ENCODE measurements at regions not wholly inside any gene's neighbourhood (a gene's known extent, or its start where the extent isn't known, plus 50 kb on each side); places are given as distances from the start of the nearest gene placed in this dataset.
"Not testable (repeated sequence)": the region's sequence is repeated elsewhere in the genome, so short reads cannot be mapped to it uniquely, and the experiment has no call there.

DNA sequence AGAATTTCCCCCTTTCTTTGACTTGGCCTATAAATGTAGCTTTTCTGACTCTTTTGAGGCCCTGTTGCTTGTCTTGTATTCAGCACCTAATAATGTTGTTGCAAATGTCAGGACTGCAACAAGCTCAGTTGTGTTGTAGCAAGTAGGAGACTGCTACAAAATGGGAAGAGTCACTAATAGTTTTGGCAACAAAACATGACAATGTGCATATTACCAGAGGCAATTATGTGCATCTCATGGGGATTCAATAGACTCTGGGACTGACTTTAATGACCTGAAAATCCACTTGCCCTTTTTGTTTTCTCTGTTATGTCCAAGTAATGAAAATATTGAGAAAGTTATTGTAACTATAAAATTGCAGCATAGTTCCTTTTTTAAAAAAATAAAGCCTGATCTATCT lies 368.4 kb downstream of the OSTF1 start:
- Histone ChIP-seq H3K4me3 (replicated peaks in 1 of 2; ENCODE audit: low read depth in 1 of 2, low read length in 2 of 2) (no peak overlapping the region), H3K79me2 (ENCODE audit: insufficient read depth, low read length) (no peaks in the 10 kb centered on the region), H3K36me3 (ENCODE audit: control insufficient read depth in 1 of 2, insufficient read depth in 2 of 2, low read length in 2 of 2) (no peaks in the 10 kb centered on the region), H3K9me2 (ENCODE audit: insufficient read depth) (no peaks in the 10 kb centered on the region), H2AFZ (ENCODE audit: low read depth, low read length, poor library complexity, severe bottlenecking) (no peak overlapping the region), H3K4me2 (ENCODE audit: low read length) (no peak overlapping the region), H3K9me3 (ENCODE audit: control insufficient read depth in 1 of 2, insufficient read depth in 1 of 2, low read depth in 1 of 2, low read length in 2 of 2) (no peaks in the 10 kb centered on the region), H4K20me1 (ENCODE audit: insufficient read depth) (no peaks in the 10 kb centered on the region), H3K27me3 (ENCODE audit: insufficient read depth, low read length) (peaks cover 3% of the 10 kb centered on the region; the same call in 1 of the 2 replicates), H3K9ac (ENCODE audit: low read length) (no peak overlapping the region), H3K4me1 (ENCODE audit: control insufficient read depth in 1 of 2, insufficient read depth in 2 of 2, low read length in 2 of 2) (no peaks in the 10 kb centered on the region), H3K27ac (ENCODE audit: low read depth, low read length) (no peak overlapping the region)
- no peak for DNase-seq (ENCODE audit: low read depth, low spot score)
- intact Hi-C loops (cut with micrococcal nuclease), result loop anchor here (10.0 kb wide), 1 partner anchor 58 kb away; no protein-coding TSS in a partner anchor
- TF ChIP-seq, protein P1, sequence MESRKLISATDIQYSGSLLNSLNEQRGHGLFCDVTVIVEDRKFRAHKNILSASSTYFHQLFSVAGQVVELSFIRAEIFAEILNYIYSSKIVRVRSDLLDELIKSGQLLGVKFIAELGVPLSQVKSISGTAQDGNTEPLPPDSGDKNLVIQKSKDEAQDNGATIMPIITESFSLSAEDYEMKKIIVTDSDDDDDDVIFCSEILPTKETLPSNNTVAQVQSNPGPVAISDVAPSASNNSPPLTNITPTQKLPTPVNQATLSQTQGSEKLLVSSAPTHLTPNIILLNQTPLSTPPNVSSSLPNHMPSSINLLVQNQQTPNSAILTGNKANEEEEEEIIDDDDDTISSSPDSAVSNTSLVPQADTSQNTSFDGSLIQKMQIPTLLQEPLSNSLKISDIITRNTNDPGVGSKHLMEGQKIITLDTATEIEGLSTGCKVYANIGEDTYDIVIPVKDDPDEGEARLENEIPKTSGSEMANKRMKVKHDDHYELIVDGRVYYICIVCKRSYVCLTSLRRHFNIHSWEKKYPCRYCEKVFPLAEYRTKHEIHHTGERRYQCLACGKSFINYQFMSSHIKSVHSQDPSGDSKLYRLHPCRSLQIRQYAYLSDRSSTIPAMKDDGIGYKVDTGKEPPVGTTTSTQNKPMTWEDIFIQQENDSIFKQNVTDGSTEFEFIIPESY (IDR thresholded peaks at IDR 0.05; ENCODE audit: extremely low read depth, insufficient replicate concordance, low read length), result no peak
- no peak for TF ChIP-seq EZH2phosphoT487 (IDR thresholded peaks at IDR 0.05; ENCODE audit: borderline replicate concordance)
- no peak for TF ChIP-seq SIN3A (IDR thresholded peaks at IDR 0.05; ENCODE audit: low read depth)
- no TSS peak for BruUV-seq (replicated peaks)
- ChIA-PET CTCF (no interaction called here), RAD21 (ENCODE audit: low non-redundant PET in 1 of 2, low total read pairs in 2 of 2, uncharacterized antibody in 2 of 2, unreplicated experiment in 2 of 2) (no interaction called here), POLR2A (no interaction called here)
- ATAC-seq, result no peak

DNA sequence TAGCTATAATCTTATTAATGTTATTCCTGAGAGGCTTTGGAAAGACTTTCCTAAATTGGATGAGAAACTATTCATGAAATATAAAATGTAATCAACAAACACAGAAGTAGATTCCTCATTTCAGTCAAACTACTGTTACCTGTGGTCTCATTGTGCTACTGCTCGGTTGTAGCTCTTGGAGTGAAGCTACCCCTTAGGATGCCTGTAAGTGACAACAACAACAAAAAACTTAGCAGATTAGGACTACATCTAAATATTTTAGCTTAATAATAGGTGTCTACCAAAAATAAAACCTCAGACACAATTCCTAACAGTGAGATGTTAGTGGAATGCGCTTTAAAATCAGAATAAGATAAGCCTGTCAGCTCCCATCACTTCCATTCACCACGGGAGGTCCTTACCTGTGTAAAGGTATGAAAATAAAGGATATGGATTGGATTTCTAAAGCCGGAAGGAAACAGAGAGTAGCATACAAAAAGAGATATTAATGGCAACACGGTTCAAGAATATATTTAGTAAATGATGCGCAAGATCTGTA lies 369.2 kb downstream of the OSTF1 start:
- Histone ChIP-seq H2AFZ (ENCODE audit: low read depth, low read length, poor library complexity, severe bottlenecking) (no peak overlapping the region), H3K27ac (ENCODE audit: low read depth, low read length) (no peak overlapping the region), H3K36me3 (ENCODE audit: control insufficient read depth in 1 of 2, insufficient read depth in 2 of 2, low read length in 2 of 2) (no peaks in the 10 kb centered on the region), H3K79me2 (ENCODE audit: insufficient read depth, low read length) (no peaks in the 10 kb centered on the region), H3K9me2 (ENCODE audit: insufficient read depth) (no peaks in the 10 kb centered on the region), H3K4me3 (replicated peaks in 1 of 2; ENCODE audit: low read depth in 1 of 2, low read length in 2 of 2) (no peak overlapping the region), H4K20me1 (ENCODE audit: insufficient read depth) (no peaks in the 10 kb centered on the region), H3K4me2 (ENCODE audit: low read length) (no peak overlapping the region), H3K27me3 (ENCODE audit: insufficient read depth, low read length) (peaks cover 3% of the 10 kb centered on the region; the same call in 1 of the 2 replicates), H3K4me1 (ENCODE audit: control insufficient read depth in 1 of 2, insufficient read depth in 2 of 2, low read length in 2 of 2) (no peaks in the 10 kb centered on the region), H3K9ac (ENCODE audit: low read length) (no peak overlapping the region), H3K9me3 (ENCODE audit: control insufficient read depth in 1 of 2, insufficient read depth in 1 of 2, low read depth in 1 of 2, low read length in 2 of 2) (no peaks in the 10 kb centered on the region)
- ChIA-PET CTCF (no interaction called here), POLR2A (no interaction called here), RAD21 (ENCODE audit: low non-redundant PET in 1 of 2, low total read pairs in 2 of 2, uncharacterized antibody in 2 of 2, unreplicated experiment in 2 of 2) (no interaction called here)
- no TSS peak for BruUV-seq (replicated peaks)
- intact Hi-C loops (cut with micrococcal nuclease), result loop anchor here (10.0 kb wide), 1 partner anchor 57 kb away; no protein-coding TSS in a partner anchor
- TF ChIP-seq SIN3A (IDR thresholded peaks at IDR 0.05; ENCODE audit: low read depth), result no peak
- ATAC-seq (no peak), DNase-seq (ENCODE audit: low read depth, low spot score) (no peak)

DNA sequence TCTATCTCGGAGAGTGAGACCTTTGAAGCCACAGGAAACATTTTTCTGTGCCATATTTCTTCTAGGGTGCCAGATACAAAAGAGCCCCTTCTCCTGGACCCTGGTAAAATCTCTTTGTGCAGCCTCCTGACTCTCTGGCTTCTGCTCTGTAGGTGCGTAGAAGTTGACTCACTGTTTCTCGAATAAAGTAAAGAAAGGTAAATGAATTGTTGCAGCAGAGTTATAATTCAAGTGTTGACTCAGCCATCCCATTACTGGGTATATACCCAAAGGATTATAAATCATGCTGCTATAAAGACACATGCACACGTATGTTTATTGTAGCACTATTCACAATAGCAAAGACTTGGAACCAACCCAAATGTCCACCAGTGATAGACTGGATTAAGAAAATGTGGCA lies 371.0 kb downstream of the OSTF1 start:
- H3K9ac ChIP-seq (ENCODE audit: low read length); H3K9me2 ChIP-seq (ENCODE audit: insufficient read depth); POLR2A ChIA-PET; H3K27me3 ChIP-seq (ENCODE audit: insufficient read depth, low read length); BruUV-seq (replicated peaks); RAD21 ChIA-PET (ENCODE audit: low non-redundant PET in 1 of 2, low total read pairs in 2 of 2, uncharacterized antibody in 2 of 2, unreplicated experiment in 2 of 2); ATAC-seq; H3K4me1 ChIP-seq (ENCODE audit: control insufficient read depth in 1 of 2, insufficient read depth in 2 of 2, low read length in 2 of 2); H3K27ac ChIP-seq (ENCODE audit: low read depth, low read length); H3K9me3 ChIP-seq (ENCODE audit: control insufficient read depth in 1 of 2, insufficient read depth in 1 of 2, low read depth in 1 of 2, low read length in 2 of 2); H2AFZ ChIP-seq (ENCODE audit: low read depth, low read length, poor library complexity, severe bottlenecking); H3K36me3 ChIP-seq (ENCODE audit: control insufficient read depth in 1 of 2, insufficient read depth in 2 of 2, low read length in 2 of 2); CTCF ChIA-PET; DNase-seq (ENCODE audit: low read depth, low spot score); H3K4me3 ChIP-seq (replicated peaks in 1 of 2; ENCODE audit: low read depth in 1 of 2, low read length in 2 of 2); H4K20me1 ChIP-seq (ENCODE audit: insufficient read depth); H3K79me2 ChIP-seq (ENCODE audit: insufficient read depth, low read length); H3K4me2 ChIP-seq (ENCODE audit: low read length): not testable (repeated sequence)
- intact Hi-C loops (cut with micrococcal nuclease), result loop anchor here (10.0 kb wide), 1 partner anchor 55 kb away; no protein-coding TSS in a partner anchor
